Epidermal melanocyte (primary cell): ENCODE measurements at regions not wholly inside any gene's neighbourhood (a gene's known extent, or its start where the extent isn't known, plus 50 kb on each side); places are given as distances from the start of the nearest gene placed in this dataset.

Experiments
- DNase-seq: peaks from one replicate; pipeline ENCODE4 v3.0.0; 2011; ENCODE audit warnings: low spot score; ENCODE audit not compliant: insufficient read length

GRCh38 chr1:43065616-43066399 lies 106.3 kb downstream of the EBNA1BP2 start:
- no peak for DNase-seq

GRCh38 chr1:43065191-43065590 lies 106.5 kb upstream of the SLC2A1 start:
- DNase-seq = no peak

GRCh38 chr1:43063394-43064219 lies 104.9 kb upstream of the SLC2A1 start:
- DNase-seq = no peak

GRCh38 chr1:43062527-43063095 lies 103.9 kb upstream of the SLC2A1 start:
- no peak for DNase-seq

GRCh38 chr1:43061757-43062156 lies 103.1 kb upstream of the SLC2A1 start:
- no peak for DNase-seq

GRCh38 chr1:43059640-43060574 lies 101.2 kb upstream of the SLC2A1 start:
- no peak for DNase-seq

- DNase-seq = no peak
Observed at GRCh38 chr1:43058545-43059360, 100.1 kb upstream of the SLC2A1 start.

- DNase-seq = no peak
Observed at GRCh38 chr1:43058056-43058455, 99.4 kb upstream of the SLC2A1 start.

- no peak for DNase-seq
Observed at GRCh38 chr1:43057567-43057966, 98.9 kb upstream of the SLC2A1 start.

GRCh38 chr1:43056981-43057391 lies 98.3 kb upstream of the SLC2A1 start:
- DNase-seq = peak; percentile 46

- no peak for DNase-seq
Observed at GRCh38 chr1:43056460-43056859, 97.8 kb upstream of the SLC2A1 start.

- DNase-seq = no peak
Observed at GRCh38 chr1:43054961-43055360, 96.3 kb upstream of the SLC2A1 start.

- no peak for DNase-seq
Observed at GRCh38 chr1:43052786-43053439, 94.2 kb upstream of the SLC2A1 start.

- DNase-seq = no peak
Observed at GRCh38 chr1:43052322-43052721, 93.7 kb upstream of the SLC2A1 start.

- no peak for DNase-seq
Observed at GRCh38 chr1:43049481-43049880, 90.8 kb upstream of the SLC2A1 start.

- DNase-seq = no peak
Observed at GRCh38 chr1:43048601-43049011, 89.9 kb upstream of the SLC2A1 start.

- no peak for DNase-seq
Observed at GRCh38 chr1:43047135-43047534, 88.5 kb upstream of the SLC2A1 start.

- no peak for DNase-seq
Observed at GRCh38 chr1:43044572-43045361, 86.1 kb upstream of the SLC2A1 start.

- no peak for DNase-seq
Observed at GRCh38 chr1:43043695-43044094, 85.0 kb upstream of the SLC2A1 start.
